ENCODE measurements at regions not wholly inside any gene's neighbourhood (a gene's known extent, or its start where the extent isn't known, plus 50 kb on each side); places are given as distances from the start of the nearest gene placed in this dataset.

DNA sequence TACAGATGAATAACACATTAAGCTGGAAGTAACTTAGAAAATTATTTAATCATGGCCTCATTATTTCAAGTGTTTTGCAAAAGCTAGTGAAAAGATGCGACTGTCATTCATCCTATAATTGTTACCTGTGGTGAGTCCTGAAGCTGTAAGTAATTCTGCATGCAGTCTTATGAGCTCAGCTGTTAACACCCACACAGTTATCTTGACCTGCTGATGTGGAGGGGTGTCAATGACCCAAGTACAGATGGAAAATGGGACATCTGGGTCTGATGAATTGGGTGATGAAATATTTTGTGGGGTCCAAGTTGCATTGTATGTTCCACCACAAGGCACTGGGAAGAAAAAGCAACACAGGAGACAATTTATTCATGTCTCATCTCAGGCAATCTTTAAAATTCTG lies 68.9 kb downstream of the OR13A1 start:
- TF ChIP-seq, protein P1, sequence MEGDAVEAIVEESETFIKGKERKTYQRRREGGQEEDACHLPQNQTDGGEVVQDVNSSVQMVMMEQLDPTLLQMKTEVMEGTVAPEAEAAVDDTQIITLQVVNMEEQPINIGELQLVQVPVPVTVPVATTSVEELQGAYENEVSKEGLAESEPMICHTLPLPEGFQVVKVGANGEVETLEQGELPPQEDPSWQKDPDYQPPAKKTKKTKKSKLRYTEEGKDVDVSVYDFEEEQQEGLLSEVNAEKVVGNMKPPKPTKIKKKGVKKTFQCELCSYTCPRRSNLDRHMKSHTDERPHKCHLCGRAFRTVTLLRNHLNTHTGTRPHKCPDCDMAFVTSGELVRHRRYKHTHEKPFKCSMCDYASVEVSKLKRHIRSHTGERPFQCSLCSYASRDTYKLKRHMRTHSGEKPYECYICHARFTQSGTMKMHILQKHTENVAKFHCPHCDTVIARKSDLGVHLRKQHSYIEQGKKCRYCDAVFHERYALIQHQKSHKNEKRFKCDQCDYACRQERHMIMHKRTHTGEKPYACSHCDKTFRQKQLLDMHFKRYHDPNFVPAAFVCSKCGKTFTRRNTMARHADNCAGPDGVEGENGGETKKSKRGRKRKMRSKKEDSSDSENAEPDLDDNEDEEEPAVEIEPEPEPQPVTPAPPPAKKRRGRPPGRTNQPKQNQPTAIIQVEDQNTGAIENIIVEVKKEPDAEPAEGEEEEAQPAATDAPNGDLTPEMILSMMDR (conservative IDR thresholded peaks at IDR 0.05) = no peak
- TF ChIP-seq ZFX (IDR thresholded peaks at IDR 0.05) = no peak

Measured in C4-2B (cell line).